Stimulated activated CD4-positive, alpha-beta T cell treated with anti-CD3 and anti-CD28 coated beads, Interleukin-2, amount 100 ng/mL, for 24 hours (primary cell): ENCODE measurements at regions not wholly inside any gene's neighbourhood (a gene's known extent, or its start where the extent isn't known, plus 50 kb on each side); places are given as distances from the start of the nearest gene placed in this dataset.

Experiments used
- DNase-seq, 2 donors: peaks; one replicate each; pipeline ENCODE4 v3.0.0-alpha.2; 2020

- DNase-seq: no peak
Measured at GRCh38 chr21:34192646-34193285, 119.4 kb downstream of the MRPS6 start.

DNA sequence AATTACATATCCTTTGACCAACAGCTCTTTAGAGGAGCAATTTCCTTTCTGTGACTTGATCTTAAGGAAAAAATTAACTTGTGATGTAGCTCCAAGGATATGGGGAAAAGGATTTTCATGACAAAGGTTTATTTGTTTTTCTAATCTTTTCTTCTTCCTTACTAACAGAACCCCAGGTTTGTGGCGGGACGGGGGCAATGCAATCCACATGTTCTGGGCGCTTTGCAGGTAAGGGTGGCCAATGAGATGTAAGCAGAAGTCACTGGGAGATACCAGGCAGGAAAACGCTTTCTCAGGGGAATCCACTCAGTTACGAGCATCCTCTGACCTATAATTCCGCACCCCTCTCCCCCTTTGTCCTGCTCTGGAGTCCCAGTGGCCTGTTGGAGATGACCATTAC is 122.0 kb downstream of the MRPS6 start:
- DNase-seq: no peak

GRCh38 chr21:34196996-34197395 is 123.6 kb downstream of the MRPS6 start:
- no peak for DNase-seq

- DNase-seq: no peak
Measured at GRCh38 chr21:34197561-34197960, 124.2 kb downstream of the MRPS6 start.

GRCh38 chr21:34198231-34199120 is 125.1 kb downstream of the MRPS6 start:
- peak in 1 of 2 donors; percentile 10 for DNase-seq

DNA sequence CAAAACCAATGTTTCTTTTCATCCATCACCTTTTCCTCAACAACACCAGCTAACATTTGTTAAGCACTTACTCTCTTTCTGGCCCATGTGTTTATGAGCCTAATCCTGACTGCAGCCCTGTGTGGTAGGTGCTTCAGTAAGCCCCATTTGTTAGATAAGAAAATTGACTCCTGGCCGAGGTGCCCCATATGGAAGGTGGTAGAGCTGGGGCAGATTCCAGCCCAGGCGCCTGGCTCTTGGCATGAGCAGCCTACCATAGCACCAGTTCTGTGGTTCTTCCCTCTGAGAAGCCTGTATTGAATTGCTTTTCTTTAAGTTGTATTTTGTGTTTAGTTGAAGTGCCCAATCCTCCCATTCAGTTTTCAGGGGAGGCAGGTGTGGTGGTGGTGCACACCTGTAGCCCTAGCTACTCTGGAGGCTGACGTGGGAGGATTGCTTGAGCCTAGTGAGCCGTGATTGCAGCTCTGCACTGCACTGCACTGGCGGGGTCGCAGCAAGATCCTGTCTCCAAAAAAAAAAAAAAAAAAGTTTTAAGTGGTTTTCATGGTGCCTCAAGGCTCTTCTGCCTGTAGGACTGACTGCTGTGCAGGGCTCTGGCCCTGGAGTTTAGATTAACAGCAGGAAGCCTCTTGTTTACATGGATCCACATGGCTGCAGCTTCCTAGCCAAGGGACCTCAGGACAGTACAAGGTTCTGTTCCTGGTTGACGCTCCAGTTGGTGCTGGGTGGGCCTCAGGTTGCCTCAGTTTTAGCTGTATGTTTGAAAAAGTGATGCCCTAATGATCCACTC is 125.9 kb downstream of the MRPS6 start:
- no peak for DNase-seq

- no peak for DNase-seq
Measured at GRCh38 chr21:34200288-34200905, 127.0 kb downstream of the MRPS6 start.

- no peak for DNase-seq
Measured at GRCh38 chr21:34201001-34201400, 127.6 kb downstream of the MRPS6 start.

DNA sequence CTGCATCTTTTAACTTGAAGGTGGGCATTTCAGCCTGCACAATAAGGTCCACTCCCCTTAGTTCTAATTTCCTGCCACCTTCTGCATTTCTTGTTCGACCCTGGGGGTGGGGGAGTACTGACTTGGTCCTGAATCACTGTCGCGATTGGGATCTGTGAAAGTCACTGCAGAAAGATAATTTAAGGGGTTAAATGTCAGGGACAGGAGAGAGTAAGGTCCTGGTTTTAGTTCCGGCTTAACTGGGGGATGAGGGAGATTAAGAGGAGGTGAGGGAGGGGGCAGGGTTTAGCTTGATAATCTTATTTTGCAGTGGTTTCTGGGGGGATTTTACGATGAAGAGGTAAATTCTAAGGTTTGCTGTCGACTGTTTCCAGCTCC is 128.1 kb downstream of the MRPS6 start:
- no peak for DNase-seq

DNA sequence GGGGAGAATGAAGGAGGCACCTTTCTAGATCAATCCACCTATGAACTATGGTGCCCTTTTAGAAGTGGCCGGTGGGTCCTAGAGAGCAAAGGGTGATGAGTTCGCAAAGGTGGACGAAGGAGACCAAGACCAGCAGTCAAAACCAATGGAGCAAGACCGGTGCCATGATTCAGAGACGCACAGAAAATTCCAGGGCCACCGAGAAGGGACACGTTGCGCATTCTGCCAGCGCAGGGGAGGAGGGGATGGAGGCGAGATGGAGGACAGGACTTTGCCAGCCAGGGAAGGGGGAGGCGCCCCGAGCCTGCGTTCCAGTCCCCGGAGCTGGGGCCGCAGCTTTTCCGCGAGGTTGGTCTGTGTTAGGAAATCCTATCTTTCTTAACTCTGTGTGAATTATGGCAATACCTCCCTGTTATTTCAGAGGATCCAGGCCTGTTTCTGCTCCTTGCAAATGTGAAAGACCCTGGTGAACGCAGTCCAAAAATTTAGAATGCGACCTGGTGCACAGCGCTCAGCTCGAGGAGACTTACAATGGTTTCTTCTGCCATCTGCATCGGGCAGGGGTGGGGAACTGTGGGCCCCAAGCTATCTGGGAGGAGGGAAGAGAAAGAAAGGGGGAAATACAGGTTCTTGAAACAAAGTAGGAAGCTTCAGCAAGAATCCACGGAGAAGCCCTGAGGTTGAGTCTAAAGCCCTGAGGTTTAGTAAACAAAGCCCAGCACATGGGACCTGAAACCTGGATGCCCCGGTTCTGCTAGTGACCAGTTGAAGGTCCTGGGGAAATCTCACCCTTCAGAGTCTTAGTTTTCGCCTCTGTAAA is 129.4 kb downstream of the MRPS6 start:
- no peak for DNase-seq

- no peak for DNase-seq
Measured at GRCh38 chr21:34203851-34204420, 130.6 kb downstream of the MRPS6 start.

- DNase-seq: no peak
Measured at GRCh38 chr21:34204481-34205439, 131.4 kb downstream of the MRPS6 start.

DNA sequence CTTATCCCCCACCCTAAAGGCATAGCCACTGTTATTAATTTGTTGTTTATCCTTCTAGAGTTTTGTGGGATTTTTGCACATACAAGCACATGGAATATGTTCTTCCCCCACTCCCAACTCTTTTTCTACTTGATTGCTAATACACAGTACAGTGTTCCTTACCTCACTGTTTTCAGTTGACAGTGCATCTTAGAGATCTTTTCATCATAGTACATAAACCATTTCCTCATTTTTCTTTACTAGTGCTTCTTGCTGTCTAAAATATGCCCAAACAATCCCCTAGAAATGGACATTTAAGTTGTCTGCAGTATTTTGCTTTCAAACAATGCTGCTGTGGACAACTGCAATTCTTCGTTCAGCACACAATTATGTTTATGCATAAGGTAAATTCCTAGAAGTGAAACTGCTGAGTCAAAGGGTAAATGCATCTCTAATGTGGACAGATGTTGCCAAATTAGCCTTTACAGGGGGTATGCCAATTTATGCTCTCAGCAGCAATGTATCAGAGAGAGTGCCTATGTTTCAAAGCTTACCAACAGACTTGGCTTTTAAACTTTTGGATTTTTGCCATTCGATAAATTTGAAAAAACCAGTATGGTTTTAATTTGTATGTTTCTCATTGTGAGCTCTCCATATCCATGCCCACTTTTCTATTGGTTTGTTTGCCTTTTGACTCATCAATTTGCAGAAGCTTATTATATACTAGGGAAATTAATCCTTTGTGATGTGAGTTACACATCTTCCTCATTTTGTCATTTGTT is 132.6 kb downstream of the MRPS6 start:
- no peak for DNase-seq

DNA sequence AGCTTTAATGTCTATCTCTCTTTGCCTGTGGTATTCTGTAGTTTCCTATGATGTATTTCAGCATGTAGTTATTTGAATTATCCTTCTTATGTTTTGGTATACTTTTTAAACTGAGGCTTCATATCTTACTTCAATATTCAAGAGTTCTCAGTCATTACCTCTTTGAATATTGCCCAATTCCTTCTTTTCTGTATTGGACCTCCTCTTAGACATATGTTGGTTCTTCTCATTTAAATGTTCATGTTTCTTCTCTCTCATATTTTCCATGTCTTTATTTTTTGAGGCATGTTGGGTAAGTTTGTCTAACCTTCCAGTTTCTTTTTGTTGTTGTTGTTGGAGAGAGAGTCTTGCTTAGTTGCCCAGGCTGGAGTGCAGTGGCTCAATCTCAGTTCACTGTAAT is 140.6 kb downstream of the MRPS6 start:
- no peak for DNase-seq

GRCh38 chr21:34215501-34215900 is 142.1 kb downstream of the MRPS6 start:
- DNase-seq: no peak

GRCh38 chr21:34215911-34216717 is 142.7 kb downstream of the MRPS6 start:
- DNase-seq: no peak

DNA sequence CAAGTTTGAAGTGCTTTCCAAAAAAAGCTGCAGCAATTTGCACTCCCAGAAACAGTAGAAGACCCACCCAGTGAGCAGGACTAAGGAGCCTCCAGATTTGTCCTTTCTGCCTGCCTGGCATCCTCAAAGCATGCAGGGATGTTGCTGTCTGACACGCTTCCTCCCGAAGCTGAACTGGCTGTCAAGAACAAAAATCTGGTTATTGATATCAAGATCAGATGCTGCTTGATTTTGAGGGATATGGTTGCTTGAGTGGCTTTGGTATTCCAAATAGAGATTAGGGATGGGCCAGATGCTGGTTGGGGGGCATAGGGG is 143.3 kb downstream of the MRPS6 start:
- no peak for DNase-seq

DNA sequence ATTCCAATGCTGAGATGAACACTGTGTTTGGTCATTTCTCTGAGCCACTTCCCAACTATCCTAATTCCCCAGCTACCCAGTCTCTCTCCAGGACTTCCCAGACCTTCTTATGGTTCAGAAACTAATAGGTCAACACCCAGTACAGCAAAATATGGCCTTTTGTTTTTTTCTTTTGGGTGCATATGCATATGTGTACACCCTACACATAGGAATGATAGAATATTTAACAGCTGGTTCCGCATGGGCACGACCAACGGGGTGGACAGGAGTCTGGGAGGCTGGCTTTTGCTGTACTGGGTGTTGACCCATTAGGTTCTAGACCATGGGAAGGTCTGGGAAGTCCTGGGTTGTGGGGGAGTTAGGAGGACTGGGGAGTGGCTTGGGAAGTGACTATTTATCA is 143.9 kb downstream of the MRPS6 start:
- no peak for DNase-seq
